GM19025 (cell line): ENCODE measurements at regions not wholly inside any gene's neighbourhood (a gene's known extent, or its start where the extent isn't known, plus 50 kb on each side); places are given as distances from the start of the nearest gene placed in this dataset.

Experiments used
- ATAC-seq: cut with Tn5 transposase; IDR thresholded peaks from one replicate; pipeline ENCODE4 v1.9.1; 2021; ENCODE audit warnings: mild to moderate bottlenecking, low read depth, moderate library complexity; ENCODE audit not compliant: unreplicated experiment

DNA sequence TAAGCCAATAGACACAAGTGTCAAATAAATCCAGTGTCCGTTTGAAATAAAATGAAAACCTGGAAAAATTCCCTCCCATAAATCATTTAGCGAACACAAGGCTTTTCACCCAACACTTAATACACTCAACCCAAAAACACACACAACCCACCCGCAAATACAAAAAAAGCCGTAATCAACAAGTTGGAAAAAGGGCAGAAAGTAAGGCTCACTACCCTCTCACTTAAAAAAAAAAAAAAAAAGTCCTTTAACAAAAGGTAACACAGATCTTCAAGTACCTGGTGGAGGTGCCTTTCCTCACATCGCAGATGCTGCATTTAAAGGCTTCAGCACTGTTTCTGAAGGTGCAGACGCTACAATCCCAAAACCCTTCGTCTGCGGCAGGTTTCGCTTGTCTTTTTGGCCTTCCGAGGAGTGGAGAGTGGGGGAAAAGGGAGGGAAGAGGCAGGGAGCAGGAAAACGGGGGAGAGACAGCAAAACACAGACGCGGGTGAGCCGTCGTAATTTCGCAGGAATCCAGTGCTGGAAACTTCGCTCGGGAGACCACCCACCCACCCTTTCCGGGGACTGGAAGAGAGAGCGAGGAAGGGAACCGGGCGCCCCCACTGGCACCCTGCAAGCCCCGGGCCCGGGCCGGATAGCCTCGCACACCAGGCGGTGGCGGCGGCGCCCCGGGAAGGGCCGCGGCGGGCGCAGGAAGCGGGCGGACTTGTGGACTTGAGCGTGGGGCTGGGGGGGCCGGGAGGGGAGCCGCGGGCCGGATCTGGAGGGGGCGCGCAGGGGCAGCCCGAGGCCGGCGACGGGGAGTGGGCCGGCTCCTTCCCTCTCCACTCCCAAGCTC, 401.8 kb downstream of the SHQ1 start, which contains the start of gene RYBP:
Gene RYBP (minus strand): TSS at position 404 of the 841 bp plus-strand sequence.
- peak; percentile 21 for ATAC-seq

DNA sequence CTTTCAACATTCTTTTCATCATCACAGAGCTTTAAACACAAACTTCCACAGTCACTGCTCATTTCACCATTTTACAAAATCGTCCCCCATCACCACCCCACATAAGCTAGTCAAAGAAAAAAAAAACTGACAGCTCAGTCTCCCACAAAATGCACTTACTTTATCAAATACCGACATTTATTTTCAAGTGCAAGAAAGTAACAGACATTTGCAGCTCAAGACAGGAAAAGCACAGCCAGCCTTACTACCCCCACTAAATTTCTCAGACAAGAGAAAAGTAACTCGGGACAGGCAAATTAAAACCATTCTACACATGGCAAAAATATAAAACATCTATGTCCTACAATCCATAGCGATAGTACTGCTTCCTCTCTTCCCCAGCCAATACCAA, 402.4 kb downstream of the SHQ1 start:
- ATAC-seq: no peak

DNA sequence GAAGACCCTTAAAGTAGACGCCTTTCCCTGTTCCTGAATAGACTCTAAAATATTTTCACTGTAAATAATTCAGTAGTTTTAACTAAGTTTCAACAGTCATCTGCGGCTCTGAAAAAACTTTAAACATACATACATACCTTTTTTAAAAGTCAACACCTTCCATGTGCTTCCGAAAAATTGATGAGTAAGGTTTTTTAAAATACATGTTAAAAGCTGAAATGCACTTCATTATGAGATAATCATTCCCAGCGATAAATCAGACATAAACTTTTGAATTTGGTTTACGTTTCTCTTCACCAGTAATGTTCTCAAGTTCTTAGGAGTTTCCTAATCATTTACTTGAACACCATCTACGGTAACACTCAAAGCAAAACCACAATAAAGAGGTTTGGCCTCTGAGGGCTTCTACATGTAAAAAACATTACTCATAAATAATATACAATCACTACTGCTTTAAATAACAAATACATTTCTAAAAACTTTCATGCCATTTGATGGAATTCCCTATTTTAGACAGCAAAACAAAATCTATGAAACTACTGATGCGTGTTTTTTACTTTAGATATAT, 403.5 kb downstream of the SHQ1 start:
- no peak for ATAC-seq

DNA sequence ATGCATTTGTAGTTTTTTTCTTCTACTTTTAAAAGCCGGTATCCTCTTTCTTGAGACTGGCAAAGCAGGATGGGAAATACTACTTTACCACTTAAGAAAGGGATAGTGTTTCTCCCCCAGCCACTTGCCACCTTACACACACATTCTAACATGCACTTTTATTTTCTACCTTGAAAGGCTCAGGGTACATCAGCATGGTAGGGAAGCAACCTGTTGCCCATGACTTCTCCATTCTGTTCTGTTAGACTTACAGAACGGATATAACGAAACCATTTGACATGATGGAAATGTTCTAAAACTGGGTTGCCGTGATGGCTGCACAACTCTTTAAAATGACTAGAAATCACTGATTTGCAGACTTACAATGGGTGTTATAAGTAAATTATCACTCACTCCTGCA, 405.5 kb downstream of the SHQ1 start:
- no peak for ATAC-seq

DNA sequence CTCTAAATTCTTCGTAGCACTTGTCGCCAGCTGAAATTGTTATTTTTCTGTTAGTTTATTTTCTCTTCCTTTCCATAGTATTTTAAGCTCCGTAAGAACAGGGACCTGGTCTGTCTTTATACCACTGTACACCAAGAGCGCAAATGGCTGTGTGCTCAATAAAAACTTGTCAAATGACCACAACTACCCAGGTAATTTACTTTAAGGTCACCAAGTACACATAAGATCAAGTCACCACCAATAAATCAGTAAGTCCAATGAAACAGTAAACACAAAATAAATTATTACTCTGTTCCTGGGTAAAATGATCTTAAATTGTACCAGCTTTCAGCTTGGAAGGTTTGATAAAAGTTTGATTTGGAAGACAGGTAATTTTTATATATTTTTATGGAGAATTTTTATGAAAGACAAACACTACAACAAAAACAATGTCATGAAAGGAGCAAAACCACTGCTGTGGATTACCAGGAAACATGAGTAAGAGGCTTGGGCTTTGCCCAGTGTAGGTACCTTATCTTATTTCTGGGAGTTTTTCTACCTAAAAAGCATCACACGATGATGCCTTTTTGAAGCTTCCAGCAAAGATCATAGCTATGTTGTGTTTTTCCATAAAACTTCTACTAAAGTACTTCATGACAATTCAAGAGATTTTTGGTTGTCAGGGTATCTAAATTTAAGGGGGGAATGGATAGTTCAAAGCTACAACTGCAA, 406.8 kb downstream of the SHQ1 start:
- no peak for ATAC-seq

DNA sequence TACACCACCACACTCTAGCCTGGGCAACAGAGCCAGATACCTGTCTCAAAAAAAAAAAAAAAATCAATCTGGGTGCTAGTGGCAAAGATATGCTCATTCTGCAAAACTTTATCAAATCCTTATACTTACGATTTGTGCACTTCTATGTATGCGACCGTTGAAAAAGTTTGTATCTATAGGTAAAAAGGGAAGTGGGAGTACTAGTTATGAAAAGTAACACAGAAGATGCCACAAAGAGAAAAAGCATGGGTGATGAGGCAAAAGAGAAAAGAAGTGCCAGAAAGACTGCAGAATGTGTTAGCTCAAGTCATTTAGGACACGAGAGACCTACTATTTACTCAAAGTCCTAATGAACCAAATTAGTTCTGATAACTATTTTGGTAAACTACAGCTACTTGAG, 407.8 kb downstream of the SHQ1 start:
- no peak for ATAC-seq

DNA sequence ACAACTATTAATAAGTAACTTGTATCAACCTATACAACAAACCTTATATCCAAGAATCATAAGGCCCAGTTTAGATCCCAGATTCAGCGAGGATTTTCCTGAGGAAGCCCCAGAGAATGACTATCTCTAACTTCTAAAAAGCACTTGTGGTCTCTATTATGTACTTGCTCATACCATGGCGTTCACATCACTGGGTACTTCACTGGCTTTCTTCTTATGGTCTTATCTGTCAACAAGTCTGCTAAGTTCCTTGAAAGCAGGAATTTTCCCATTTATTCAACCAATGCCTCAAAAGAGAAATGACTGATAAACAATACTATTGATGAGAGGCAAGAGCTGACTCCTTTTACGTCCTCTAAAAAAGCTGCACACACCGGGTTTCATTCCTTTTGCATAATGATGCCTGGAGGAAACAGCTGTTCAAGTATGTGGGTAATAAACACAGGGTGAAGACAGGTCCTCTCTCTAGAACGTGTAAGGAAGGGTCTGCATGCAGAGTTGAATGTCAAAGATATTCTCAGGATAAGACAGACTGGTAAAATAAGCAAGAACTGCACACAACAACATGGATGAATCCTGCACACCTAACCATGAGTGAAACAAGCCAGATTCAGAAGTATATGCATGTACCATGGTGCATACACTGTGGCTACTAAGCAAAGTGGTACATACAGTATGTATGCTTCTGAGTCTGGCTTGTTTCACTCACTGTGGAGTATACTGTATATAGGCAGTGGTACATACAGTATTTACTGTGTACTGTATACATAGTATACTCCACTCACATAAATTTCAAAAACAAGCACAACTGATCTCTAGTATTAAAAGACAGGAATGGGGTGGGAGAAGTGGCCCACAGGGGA, 408.7 kb downstream of the SHQ1 start:
- ATAC-seq: peak; percentile 78

DNA sequence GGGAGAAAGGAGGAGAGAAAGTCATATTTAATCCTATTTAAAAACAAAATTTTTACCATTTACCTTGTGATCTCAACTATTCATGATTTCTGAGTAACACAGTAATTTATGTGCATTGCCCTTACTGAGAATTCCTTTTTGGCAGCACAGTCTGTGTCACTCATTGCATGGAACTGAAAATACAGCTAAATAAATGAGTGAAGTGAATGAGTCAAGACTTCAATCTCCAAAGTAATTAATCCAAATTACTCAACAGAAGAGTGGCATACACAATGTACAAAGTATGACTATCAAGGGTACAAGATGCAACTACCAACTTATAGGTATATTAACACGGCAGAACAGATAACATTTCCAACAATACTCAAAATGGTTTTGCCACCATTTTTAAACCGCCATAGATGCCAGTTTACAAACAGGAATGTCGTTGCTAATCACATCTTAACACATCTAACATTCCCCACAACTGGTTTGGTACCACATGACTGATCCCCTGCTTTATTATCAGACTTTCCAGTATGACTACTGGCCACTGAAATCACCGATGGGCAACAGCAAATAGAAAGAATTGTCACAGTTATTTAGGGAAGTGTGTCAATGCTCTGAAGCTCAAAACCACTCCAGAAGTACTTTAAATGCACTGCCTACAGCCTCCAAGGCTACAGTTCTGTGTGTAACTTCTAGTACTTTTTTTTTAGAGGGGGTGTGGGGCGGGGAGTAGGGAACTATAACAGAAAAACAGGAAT, 410.4 kb downstream of the SHQ1 start:
- no peak for ATAC-seq

DNA sequence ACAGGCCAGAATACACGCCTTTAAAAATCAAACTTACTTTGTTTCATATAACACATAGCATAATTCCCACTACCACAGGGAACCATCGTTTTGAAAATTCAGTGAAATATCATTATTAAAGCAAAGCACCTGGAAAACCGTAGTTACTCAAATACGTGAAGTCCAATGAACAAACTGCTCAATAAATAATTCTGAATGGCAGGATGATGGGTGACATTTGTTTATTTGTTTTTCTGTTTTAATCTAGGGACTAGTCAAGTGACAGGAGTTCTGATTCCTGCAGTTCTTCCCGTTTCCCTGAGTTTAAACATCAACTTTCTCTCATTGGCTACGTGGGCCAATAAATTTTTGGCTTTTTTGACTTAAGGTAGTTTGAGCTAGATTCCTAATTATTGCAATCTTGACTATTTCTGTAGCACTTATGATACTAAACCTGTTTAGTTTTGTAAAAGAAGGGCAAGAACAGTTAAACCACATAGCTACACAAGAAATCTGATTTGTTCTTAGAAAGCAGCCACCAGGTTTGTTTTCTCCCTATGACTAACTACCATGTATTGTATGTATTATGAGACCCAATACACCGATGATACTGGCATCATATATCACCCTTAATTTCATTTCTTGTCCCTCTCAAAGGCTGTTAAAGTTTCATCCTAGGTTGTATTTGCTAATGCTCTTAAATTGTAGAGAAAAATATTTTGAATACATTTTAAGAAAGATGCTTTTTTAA, 411.2 kb downstream of the SHQ1 start:
- ATAC-seq: no peak

DNA sequence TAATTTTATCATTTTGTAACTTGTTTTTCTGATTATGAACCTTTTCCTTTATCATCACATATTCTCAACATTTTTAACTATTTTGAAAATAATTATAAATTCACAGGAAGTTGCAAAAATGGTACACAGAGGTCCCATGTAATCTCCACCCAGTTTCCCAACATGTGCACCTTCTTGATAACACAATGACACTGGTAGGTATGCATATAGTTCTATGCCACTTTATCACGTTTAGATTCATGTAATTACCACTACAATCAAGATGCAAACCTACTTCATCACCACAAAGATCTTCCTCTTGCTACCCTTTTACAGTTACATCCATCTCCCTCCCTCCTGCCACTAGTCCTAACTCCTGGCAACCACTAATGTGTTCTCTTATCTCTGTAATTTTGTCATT, 413.9 kb downstream of the SHQ1 start:
- no peak for ATAC-seq

DNA sequence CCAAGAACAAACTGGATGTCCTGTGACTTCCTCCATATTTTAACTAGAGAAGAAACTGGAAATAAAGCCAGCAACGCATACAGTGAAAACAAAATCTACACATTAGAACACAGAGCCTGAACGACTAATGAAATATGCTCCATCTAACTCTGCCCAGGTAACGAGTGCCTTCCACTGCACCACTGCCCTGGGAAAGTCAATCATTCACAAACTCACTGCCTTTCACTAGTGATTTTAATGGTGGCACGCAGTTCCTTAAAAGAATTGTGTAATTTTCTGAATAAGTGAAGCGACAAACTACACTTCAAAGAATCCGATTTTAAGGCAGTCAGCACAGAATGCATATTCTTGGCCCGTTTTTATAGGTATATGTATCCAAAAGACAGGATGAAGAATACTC, 416.0 kb downstream of the SHQ1 start:
- ATAC-seq: no peak

DNA sequence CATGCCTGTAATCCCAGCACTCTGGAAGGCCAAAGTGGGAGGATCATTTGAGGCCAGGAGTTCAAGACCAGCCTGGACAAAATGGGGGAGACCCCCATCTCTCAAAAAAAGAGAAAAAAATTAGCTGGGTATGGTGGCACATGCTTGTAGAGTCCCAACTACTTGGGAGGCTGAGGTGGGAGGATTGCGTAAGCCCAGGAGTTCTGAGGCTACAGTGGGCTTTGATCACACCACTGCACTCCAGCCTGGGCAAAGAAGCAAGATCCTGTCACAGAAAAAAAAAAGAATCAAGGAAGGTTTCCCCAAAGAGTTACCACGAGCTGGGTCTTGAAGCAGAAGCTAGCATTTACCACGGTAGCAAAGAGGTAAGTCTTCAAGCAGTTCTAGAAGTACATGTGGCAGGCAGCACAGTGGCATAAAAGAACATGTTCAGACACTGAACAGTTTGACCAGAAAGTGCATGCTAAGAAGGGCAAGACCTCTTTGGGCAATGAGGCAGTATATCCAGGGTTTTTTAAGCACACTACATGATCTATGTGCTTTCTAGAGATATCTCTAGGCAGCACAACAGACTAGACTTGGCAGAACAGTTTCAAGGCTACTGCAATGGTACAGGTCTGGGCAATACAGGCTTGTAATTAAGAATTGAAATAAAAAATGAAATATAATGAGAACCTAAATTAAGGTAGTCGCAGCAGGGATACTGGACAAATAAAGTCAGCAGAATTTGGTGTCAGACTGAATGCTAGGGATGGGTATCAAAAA, 418.5 kb downstream of the SHQ1 start:
- ATAC-seq: no peak

DNA sequence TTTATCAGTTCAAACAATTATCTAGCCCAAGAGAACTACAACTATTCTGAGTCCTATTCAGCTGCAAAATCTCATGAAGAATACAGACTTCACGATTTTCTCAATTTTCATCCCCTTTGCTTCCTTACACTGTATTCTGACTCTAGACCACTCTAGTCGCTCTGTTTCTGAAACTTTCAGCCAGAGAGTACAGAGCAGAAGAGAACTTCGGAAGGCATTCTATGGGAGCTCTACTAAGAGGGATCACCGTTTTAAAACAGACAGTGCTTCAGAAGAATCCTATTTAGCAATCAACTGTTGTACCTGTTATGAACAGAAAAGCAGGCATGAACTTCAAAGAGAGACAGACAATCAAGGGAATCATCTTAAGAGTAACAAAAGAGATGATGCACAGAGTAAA, 419.4 kb downstream of the SHQ1 start:
- no peak for ATAC-seq

DNA sequence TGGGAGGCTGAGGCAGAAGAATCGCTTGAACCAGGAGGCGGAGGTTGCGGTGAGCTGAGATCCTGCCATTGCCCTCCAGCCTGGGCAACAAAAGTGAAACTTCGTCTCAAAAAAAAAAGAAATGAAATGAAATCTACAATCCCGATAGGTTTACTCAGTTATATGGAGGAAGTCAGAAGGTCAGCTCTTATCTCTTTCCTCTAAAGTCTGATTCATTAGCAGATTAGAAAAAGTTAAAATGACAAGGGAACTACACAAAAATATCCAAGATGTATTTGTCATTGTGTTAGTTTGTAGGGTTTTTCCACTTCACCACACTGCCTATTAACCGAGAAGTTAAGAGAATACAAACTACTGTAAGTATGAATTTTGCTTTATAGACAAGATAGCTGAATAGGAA, 420.6 kb downstream of the SHQ1 start:
- no peak for ATAC-seq

DNA sequence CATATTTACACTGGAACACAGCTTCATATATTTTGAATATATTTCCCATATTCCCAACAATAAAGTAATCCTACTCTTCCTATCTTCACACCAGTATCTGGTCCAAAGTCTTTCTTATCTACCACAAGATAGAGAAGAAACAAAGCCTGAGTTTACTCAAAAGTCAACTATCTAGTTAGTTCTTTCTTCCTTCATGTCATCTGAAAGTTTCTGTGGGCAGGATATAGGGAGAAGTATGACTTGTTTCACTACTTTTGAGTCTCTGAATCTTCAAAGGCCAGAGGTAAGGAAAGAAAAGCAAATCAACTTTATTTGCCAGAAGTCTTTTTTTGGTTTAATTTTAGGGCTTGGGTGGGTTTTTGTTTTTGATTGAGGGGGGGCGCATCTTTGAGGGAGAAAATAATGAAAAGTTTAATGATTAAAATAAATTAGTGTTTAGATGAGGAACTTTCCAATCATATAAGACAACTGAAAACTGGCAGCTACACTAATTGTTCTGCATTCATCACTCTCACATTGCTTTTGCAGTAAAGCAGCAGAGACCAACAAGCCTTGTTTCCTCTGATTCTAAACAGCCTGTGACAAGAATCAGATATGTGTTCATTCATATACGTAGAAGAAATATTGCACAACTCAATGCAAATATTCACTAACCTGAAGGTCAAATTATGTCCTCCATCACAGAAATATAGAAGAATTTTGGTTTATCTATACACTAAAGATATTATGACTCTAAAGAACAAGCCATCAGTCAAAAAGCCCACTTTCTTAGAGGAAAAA, 421.4 kb downstream of the SHQ1 start:
- ATAC-seq: peak; percentile 58

DNA sequence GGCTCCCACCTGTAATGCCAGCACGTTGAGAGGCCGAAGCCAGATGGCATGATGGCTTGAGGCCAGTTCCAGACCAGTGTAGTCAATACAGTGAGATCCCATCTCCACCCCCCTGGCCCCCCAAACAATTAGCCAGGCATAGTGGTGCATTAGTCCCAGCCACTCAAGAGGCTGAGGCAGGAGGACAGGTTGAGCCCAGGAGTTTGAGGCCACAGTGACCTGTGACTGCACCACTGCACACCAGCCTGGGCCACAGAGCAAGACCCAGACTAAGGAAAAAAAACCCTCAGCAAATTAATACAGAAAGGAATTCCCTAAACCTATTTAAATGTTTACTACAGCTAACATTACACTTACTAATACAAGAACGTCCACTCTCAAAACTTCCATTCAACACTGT, 424.6 kb downstream of the SHQ1 start:
- ATAC-seq: no peak

DNA sequence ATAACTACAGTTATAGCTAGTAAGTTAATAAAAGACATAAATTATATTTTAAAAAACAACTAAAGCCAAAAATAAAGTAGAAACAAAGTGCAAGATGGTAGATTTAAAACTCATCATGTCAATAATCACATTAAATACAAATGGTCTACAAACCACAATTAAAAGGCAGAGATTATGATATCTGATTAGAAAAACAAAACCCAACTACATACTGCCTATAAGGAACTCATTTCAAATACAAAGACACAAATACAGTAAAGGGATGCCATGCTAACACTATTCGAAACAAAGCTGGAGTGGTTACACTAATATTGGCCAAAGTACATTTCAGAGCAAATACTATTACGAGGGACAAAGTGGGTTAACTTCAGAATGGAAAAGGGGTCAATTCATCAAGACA, 426.5 kb downstream of the SHQ1 start:
- no peak for ATAC-seq

DNA sequence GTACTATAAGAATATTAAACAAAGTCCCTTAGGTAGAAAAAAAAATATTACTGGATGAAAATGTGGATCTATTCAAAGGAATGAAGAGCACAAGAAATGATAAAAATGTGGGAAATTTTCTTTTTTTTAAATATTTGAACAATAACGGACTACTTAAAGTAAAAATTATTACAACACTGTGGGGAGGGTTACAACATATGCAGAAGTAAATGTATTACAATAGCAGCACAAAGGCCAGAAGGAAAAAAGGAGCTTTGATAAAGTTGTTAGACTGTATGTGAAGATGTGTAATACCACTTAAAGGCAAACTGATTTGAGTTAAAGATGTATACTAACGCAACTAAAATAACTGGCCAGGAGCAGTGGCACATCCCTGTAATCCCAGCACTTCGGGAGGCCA, 427.1 kb downstream of the SHQ1 start:
- ATAC-seq: no peak
